Endothelial cell of umbilical vein (primary cell): ENCODE measurements at regions not wholly inside any gene's neighbourhood (a gene's known extent, or its start where the extent isn't known, plus 50 kb on each side); places are given as distances from the start of the nearest gene placed in this dataset.

ENCODE experiments used
- BruUV-seq: library from RNA; stranded (reverse); fragments of 400-500 nt; replicated peaks from 2 replicates; lab custom pipeline; 2021; lab: Mats Ljungman, UMichigan
- CTCF ChIA-PET: fragments of 300-600, 350-600 bp; sonication (Branson Sonifier 250); formaldehyde crosslinking; loops from one replicate; lab custom pipeline; 2021; ENCODE audit warnings: antibody characterized with exemption, inconsistent platforms; lab: Charles Lee
- POLR2A ChIA-PET: fragments of 300-600, 350-600 bp; sonication (Branson Sonifier 250); formaldehyde crosslinking; loops from one replicate; lab custom pipeline; 2021; ENCODE audit warnings: antibody characterized with exemption, inconsistent platforms; lab: Charles Lee
- DNase-seq: peaks from one replicate; pipeline ENCODE4 v3.0.0-alpha.2; 2011; ENCODE audit warnings: low read depth, low spot score
- FAIRE-seq: peaks from 2 replicates; lab custom pipeline; 2011; peaks lifted over from hg19 to GRCh38; lab: Jason Lieb, UNC
- H2AFZ ChIP-seq: 2 replicates; pipeline ENCODE4 v1.6.0; 2012; ENCODE audit warnings: low read depth, low read length, control low read depth, inconsistent platforms
- H3K27ac ChIP-seq: 2 replicates; pipeline ENCODE4 v1.5.1; 2011; ENCODE audit warnings: low read depth, mild to moderate bottlenecking, control low read depth, low read length, moderate library complexity; ENCODE audit not compliant: insufficient read depth
- H3K27me3 ChIP-seq, 2 experiments: 2 replicates each; pipeline versions ENCODE4 v1.6.0 to v1.6.1; 2011; ENCODE audit warnings: low read length in 2 of 2, mixed read lengths in 1 of 2; ENCODE audit not compliant: control insufficient read depth in 2 of 2, insufficient read depth in 2 of 2
- H3K36me3 ChIP-seq, 2 experiments: 2 replicates in 1 of 2; 3 replicates in 1 of 2; pipeline ENCODE4 v1.5.1; 2011; ENCODE audit warnings: low read length in 2 of 2, mild to moderate bottlenecking in 1 of 2, moderate library complexity in 1 of 2; ENCODE audit not compliant: control insufficient read depth in 2 of 2, insufficient read depth in 2 of 2; ENCODE audit errors: extremely low read depth in 1 of 2
- H3K4me1 ChIP-seq: 3 replicates; pipeline ENCODE4 v1.5.1; 2011; ENCODE audit warnings: mild to moderate bottlenecking, low read length; ENCODE audit not compliant: control insufficient read depth, insufficient read depth; ENCODE audit errors: extremely low read depth
- H3K4me2 ChIP-seq: 2 replicates; pipeline ENCODE4 v1.6.1; 2011; ENCODE audit warnings: low read length, control low read depth, mixed read lengths; ENCODE audit not compliant: insufficient read depth
- H3K4me3 ChIP-seq, 3 experiments: fragments of 200-600 bp in 1 of 3; sonication (generic), shearing (Covaris generic) in 1 of 3; replicated peaks in 1 of 3; 2 replicates each; pipeline ENCODE4 v1.5.1; 2011 to 2016; ENCODE audit warnings: control low read depth in 3 of 3, low read length in 3 of 3, mild to moderate bottlenecking in 2 of 3, inconsistent platforms in 1 of 3, low read depth in 1 of 3, moderate library complexity in 1 of 3; ENCODE audit not compliant: insufficient read depth in 1 of 3
- H3K79me2 ChIP-seq: 2 replicates; pipeline ENCODE4 v1.6.0; 2012; ENCODE audit warnings: low read length, inconsistent platforms; ENCODE audit not compliant: control insufficient read depth, insufficient read depth
- H3K9ac ChIP-seq: replicated peaks from 2 replicates; pipeline ENCODE3; 2011; ENCODE audit warnings: low read length, control low read depth; ENCODE audit not compliant: insufficient read depth; ENCODE audit errors: extremely low read depth
- H3K9me1 ChIP-seq: replicated peaks from 3 replicates; pipeline ENCODE4 v1.6.0; 2011; ENCODE audit warnings: mild to moderate bottlenecking, low read length; ENCODE audit not compliant: control insufficient read depth, insufficient read depth; ENCODE audit errors: extremely low read depth
- H3K9me3 ChIP-seq: replicated peaks from 2 replicates; pipeline ENCODE4 v1.5.1; 2012; ENCODE audit warnings: low read length, inconsistent platforms; ENCODE audit not compliant: control insufficient read depth, insufficient read depth
- H4K20me1 ChIP-seq: replicated peaks from 2 replicates; pipeline ENCODE3; 2011; ENCODE audit warnings: mild to moderate bottlenecking, low read length; ENCODE audit not compliant: control insufficient read depth, insufficient read depth; ENCODE audit errors: extremely low read depth
- EZH2 ChIP-seq: IDR thresholded peaks from 2 replicates; pipeline ENCODE4 v1.6.1; 2012; ENCODE audit warnings: borderline replicate concordance, low read depth, mild to moderate bottlenecking, moderate library complexity, low read length, inconsistent platforms; ENCODE audit not compliant: severe bottlenecking
- FOS ChIP-seq: IDR thresholded peaks from 2 replicates; pipeline ENCODE4 v1.6.1; 2011; ENCODE audit warnings: mild to moderate bottlenecking, low read length, moderate library complexity, borderline replicate concordance; ENCODE audit not compliant: insufficient read depth
- GATA2 ChIP-seq: IDR thresholded peaks from 2 replicates; pipeline ENCODE4 v1.7.0; 2011; ENCODE audit warnings: low read depth, mild to moderate bottlenecking, moderate library complexity, mixed read lengths, low read length; ENCODE audit not compliant: insufficient read length, insufficient read depth
- JUN ChIP-seq: IDR thresholded peaks from 2 replicates; pipeline ENCODE4 v1.6.1; 2011; ENCODE audit warnings: borderline replicate concordance, low read depth; ENCODE audit not compliant: insufficient read length, insufficient read depth
- MYC ChIP-seq: IDR thresholded peaks from one replicate; pipeline ENCODE4 v1.6.1; 2011; ENCODE audit warnings: mild to moderate bottlenecking, low read depth, low read length
- POLR2A ChIP-seq: IDR thresholded peaks from 2 replicates; pipeline ENCODE4 v1.6.1; 2012; ENCODE audit warnings: low read depth, mild to moderate bottlenecking, control low read depth, low read length
- POLR2AphosphoS5 ChIP-seq: IDR thresholded peaks from 2 replicates; pipeline ENCODE4 v1.6.1; 2012; ENCODE audit warnings: low read depth, mild to moderate bottlenecking, control low read depth, low read length, moderate library complexity; ENCODE audit not compliant: insufficient read depth
- dilution Hi-C: fragments of 300-500 bp; cut with MboI; formaldehyde crosslinking; loops from one replicate; pipeline ENCODE4 v1.15.0; 2019; ENCODE audit warnings: low sequenced_read_pairs; ENCODE audit not compliant: extremely low pct_ligation_motif_present
- intact Hi-C: fragments of 100-400 bp; cut with micrococcal nuclease; formaldehyde crosslinking; loops from one replicate; pipeline ENCODE4 v1.10.0; 2022
- TF ChIP-seq, protein P1 (sequence below): IDR thresholded peaks from 2 replicates; pipeline ENCODE4 v1.6.1; 2011; ENCODE audit not compliant: insufficient read depth, insufficient read length
- TF ChIP-seq, protein P2 (sequence below), 2 donors: IDR thresholded peaks; 1 replicate in 1 of 2; 2 replicates in 1 of 2; pipeline ENCODE4 v1.5.1; 2011; ENCODE audit warnings: low read length in 2 of 2, mild to moderate bottlenecking in 2 of 2, moderate library complexity in 2 of 2, control low read depth in 1 of 2, inconsistent platforms in 1 of 2, low read depth in 1 of 2; ENCODE audit not compliant: insufficient read depth in 1 of 2; ENCODE audit errors: extremely low read depth in 1 of 2

DNA sequence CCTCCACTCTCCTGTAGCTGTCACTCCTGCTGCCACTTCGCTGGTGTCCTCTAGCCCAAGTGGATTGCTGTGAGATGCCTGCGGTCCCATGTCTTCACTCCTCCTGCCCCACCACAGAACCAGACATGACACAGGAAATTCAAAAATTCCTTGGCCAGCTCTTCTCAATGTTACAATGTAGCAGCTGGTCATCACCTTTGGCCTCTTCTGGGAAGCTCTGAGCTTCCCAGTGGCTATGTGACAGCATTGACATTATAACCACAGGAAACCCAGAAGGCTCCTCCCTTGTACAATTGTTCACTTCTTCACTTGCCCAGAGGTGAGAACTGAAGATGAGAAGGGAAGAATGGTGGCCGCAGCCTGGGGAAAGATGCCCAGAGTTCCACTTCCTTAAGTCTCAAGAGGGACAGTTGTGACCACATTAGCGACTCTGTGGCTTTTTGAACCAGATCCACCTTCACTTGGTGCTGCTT, 76.1 kb upstream of the NAA20 start:
- CTCF ChIA-PET = no interaction called here
- intact Hi-C loops = no loop called here

More for the DNA sequence above, 76.1 kb upstream of the NAA20 start:
- no peak for DNase-seq
- H2AFZ ChIP-seq = no peak overlapping the region
- peak; percentile 55 for FAIRE-seq
- dilution Hi-C loops = no loop called here
- no peak overlapping the region for H3K27ac ChIP-seq
- BruUV-seq = no TSS peak
- H3K4me1 ChIP-seq = peaks cover 40% of the 10 kb centered on the region
- peaks cover 8 to 14% of the 10 kb centered on the region in 2 experiments for H3K36me3 ChIP-seq
- H3K4me3 ChIP-seq = no peak overlapping the region
- TF ChIP-seq MYC (no peak), POLR2A (no peak), GATA2 (no peak), JUN (no peak), FOS (no peak), EZH2 (no peak), POLR2AphosphoS5 (no peak)
- TF ChIP-seq, protein P1, sequence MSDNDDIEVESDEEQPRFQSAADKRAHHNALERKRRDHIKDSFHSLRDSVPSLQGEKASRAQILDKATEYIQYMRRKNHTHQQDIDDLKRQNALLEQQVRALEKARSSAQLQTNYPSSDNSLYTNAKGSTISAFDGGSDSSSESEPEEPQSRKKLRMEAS = no peak
- TF ChIP-seq, protein P2, sequence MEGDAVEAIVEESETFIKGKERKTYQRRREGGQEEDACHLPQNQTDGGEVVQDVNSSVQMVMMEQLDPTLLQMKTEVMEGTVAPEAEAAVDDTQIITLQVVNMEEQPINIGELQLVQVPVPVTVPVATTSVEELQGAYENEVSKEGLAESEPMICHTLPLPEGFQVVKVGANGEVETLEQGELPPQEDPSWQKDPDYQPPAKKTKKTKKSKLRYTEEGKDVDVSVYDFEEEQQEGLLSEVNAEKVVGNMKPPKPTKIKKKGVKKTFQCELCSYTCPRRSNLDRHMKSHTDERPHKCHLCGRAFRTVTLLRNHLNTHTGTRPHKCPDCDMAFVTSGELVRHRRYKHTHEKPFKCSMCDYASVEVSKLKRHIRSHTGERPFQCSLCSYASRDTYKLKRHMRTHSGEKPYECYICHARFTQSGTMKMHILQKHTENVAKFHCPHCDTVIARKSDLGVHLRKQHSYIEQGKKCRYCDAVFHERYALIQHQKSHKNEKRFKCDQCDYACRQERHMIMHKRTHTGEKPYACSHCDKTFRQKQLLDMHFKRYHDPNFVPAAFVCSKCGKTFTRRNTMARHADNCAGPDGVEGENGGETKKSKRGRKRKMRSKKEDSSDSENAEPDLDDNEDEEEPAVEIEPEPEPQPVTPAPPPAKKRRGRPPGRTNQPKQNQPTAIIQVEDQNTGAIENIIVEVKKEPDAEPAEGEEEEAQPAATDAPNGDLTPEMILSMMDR (IDR thresholded peaks at IDR 0.05; ENCODE audit: extremely low read depth in 1 of 2, insufficient read depth in 1 of 2, low read depth in 1 of 2, low read length in 2 of 2) = no peak
- no peaks in the 10 kb centered on the region for H3K27me3 ChIP-seq
- no peaks in the 10 kb centered on the region for H4K20me1 ChIP-seq
- no peaks in the 10 kb centered on the region for H3K9me3 ChIP-seq
- H3K79me2 ChIP-seq = peaks cover 9% of the 10 kb centered on the region
- H3K4me2 ChIP-seq = no peak overlapping the region
- H3K9ac ChIP-seq = no peak overlapping the region
- H3K9me1 ChIP-seq = no peaks in the 10 kb centered on the region
- POLR2A ChIA-PET = no interaction called here
